Mesothelial cell of epicardium (in vitro differentiated cells): ENCODE measurements at regions not wholly inside any gene's neighbourhood (a gene's known extent, or its start where the extent isn't known, plus 50 kb on each side); places are given as distances from the start of the nearest gene placed in this dataset.

Source experiments
- DNase-seq, 2 experiments: peaks; one replicate each; pipeline ENCODE4 v3.0.0; 2021; ENCODE audit warnings: low spot score in 2 of 2; ENCODE audit not compliant: unreplicated experiment in 2 of 2
- H3K27ac Mint-ChIP-seq: 2 replicates; pipeline ENCODE4 v1.8.0; 2021; ENCODE audit warnings: mixed read lengths
- H3K27me3 Mint-ChIP-seq: 2 replicates; pipeline ENCODE4 v1.8.0; 2021; ENCODE audit warnings: low read depth, mixed read lengths
- H3K36me3 Mint-ChIP-seq: 2 replicates; pipeline ENCODE4 v1.8.0; 2021; ENCODE audit warnings: mixed read lengths
- H3K4me1 Mint-ChIP-seq: 2 replicates; pipeline ENCODE4 v1.8.0; 2021; ENCODE audit warnings: mixed read lengths
- H3K4me3 Mint-ChIP-seq: 2 replicates; pipeline ENCODE4 v1.8.0; 2021; ENCODE audit warnings: mild to moderate bottlenecking, moderate library complexity, mixed read lengths
- H3K9me3 Mint-ChIP-seq: 2 replicates; pipeline ENCODE4 v1.8.0; 2021; ENCODE audit warnings: mixed read lengths
- TF ChIP-seq, protein P1 (sequence below): fragments of 200-600 bp; sonication (generic); IDR thresholded peaks from one replicate; pipeline ENCODE4 v1.5.0; 2021; ENCODE audit warnings: antibody characterized with exemption; ENCODE audit not compliant: unreplicated experiment

GRCh38 chr22:48151641-48152040 is 1389.2 kb downstream of the TBC1D22A start:
- H3K4me1 Mint-ChIP-seq = no peaks in the 10 kb centered on the region
- TF ChIP-seq, protein P1, sequence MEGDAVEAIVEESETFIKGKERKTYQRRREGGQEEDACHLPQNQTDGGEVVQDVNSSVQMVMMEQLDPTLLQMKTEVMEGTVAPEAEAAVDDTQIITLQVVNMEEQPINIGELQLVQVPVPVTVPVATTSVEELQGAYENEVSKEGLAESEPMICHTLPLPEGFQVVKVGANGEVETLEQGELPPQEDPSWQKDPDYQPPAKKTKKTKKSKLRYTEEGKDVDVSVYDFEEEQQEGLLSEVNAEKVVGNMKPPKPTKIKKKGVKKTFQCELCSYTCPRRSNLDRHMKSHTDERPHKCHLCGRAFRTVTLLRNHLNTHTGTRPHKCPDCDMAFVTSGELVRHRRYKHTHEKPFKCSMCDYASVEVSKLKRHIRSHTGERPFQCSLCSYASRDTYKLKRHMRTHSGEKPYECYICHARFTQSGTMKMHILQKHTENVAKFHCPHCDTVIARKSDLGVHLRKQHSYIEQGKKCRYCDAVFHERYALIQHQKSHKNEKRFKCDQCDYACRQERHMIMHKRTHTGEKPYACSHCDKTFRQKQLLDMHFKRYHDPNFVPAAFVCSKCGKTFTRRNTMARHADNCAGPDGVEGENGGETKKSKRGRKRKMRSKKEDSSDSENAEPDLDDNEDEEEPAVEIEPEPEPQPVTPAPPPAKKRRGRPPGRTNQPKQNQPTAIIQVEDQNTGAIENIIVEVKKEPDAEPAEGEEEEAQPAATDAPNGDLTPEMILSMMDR = no peak
- DNase-seq = no peak
- peaks cover 4% of the 10 kb centered on the region for H3K27me3 Mint-ChIP-seq
- no peak overlapping the region for H3K27ac Mint-ChIP-seq
- H3K9me3 Mint-ChIP-seq = no peaks in the 10 kb centered on the region
- H3K36me3 Mint-ChIP-seq = no peaks in the 10 kb centered on the region
- H3K4me3 Mint-ChIP-seq = no peak overlapping the region

GRCh38 chr22:48147831-48148230 is 1385.4 kb downstream of the TBC1D22A start:
- no peak for DNase-seq
- no peak overlapping the region for H3K27ac Mint-ChIP-seq
- H3K36me3 Mint-ChIP-seq = no peaks in the 10 kb centered on the region
- TF ChIP-seq, protein P1 = no peak
- peaks cover 30% of the 10 kb centered on the region for H3K27me3 Mint-ChIP-seq
- no peaks in the 10 kb centered on the region for H3K9me3 Mint-ChIP-seq
- no peaks in the 10 kb centered on the region for H3K4me1 Mint-ChIP-seq
- no peak overlapping the region for H3K4me3 Mint-ChIP-seq

DNA sequence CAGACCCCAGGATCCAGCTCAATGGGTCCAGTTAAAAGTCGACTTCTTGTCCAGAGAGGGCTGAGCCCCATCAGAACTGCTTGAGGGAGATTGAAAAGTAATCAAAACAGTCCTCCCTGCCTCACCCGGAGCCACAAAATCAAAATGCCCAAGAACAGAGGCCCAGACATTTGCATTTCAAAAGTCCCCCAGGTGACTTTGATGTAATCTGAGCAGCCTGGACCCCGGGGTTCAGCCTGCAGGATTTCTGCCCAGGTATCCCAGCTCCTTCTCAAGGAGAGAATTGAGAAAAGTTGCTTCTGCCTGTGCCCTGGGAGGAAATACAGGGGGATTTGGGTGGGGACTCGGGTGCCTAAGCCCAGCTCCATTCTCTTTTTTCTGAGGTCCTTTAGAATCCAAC is 1385.0 kb downstream of the TBC1D22A start:
- no peaks in the 10 kb centered on the region for H3K4me1 Mint-ChIP-seq
- DNase-seq = no peak
- TF ChIP-seq, protein P1 = no peak
- H3K36me3 Mint-ChIP-seq = no peaks in the 10 kb centered on the region
- H3K27ac Mint-ChIP-seq = no peak overlapping the region
- peaks cover 30% of the 10 kb centered on the region for H3K27me3 Mint-ChIP-seq
- no peak overlapping the region for H3K4me3 Mint-ChIP-seq
- H3K9me3 Mint-ChIP-seq = no peaks in the 10 kb centered on the region

DNA sequence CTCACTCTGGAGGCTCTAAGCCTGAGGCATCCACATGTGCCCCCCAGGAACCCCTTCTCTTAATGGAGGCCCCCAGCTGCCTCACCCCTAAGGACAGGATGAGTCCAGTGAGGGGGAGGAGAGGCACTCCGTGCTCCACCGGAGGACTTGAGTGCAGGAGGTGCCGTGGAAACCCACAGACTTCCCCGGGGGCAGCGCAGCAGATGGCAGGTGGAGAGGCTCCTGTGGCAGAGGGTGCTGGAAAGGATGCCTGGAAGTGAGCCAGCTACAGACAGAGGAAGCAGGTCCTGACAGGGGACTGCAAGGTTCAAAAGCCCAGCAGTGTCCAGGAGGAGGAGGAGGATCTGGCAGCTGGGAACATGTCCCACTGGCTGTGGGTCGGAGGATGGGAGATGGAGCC is 1384.0 kb downstream of the TBC1D22A start:
- TF ChIP-seq, protein P1 = no peak
- Mint-ChIP-seq H3K4me1 (no peaks in the 10 kb centered on the region), H3K9me3 (no peaks in the 10 kb centered on the region), H3K4me3 (no peak overlapping the region), H3K27ac (no peak overlapping the region), H3K27me3 (peaks cover 32% of the 10 kb centered on the region), H3K36me3 (no peaks in the 10 kb centered on the region)
- DNase-seq = no peak

DNA sequence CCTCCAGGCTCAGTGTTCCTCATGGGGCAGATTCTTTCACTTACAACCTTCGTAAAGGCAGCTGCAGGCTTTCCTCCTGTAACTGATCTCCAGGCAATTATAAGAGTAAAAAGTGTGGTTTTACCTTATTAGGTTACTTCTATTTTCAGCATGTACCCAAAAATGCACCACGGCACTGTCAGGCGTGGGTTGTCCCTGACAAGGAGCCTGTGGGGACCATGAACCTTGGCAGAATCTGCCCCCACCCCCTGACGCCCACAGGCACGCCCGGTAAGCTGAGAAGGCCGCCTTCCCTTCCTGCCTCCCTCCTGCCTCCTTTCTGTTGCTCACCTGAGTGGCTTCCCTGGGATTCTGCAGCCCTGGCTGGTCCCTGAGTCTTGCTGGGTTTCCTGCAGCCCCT is 1383.3 kb downstream of the TBC1D22A start:
- Mint-ChIP-seq H3K27me3 (peaks cover 32% of the 10 kb centered on the region), H3K36me3 (no peaks in the 10 kb centered on the region), H3K9me3 (no peaks in the 10 kb centered on the region), H3K4me3 (no peak overlapping the region), H3K4me1 (no peaks in the 10 kb centered on the region), H3K27ac (no peak overlapping the region)
- TF ChIP-seq, protein P1 = no peak
- DNase-seq = no peak

- no peak for DNase-seq
- no peaks in the 10 kb centered on the region for H3K9me3 Mint-ChIP-seq
- no peak overlapping the region for H3K27ac Mint-ChIP-seq
- TF ChIP-seq, protein P1 = no peak
- H3K4me3 Mint-ChIP-seq = no peak overlapping the region
- H3K4me1 Mint-ChIP-seq = no peaks in the 10 kb centered on the region
- H3K36me3 Mint-ChIP-seq = no peaks in the 10 kb centered on the region
- peaks cover 32% of the 10 kb centered on the region for H3K27me3 Mint-ChIP-seq
Measured at GRCh38 chr22:48144318-48144717, 1381.9 kb downstream of the TBC1D22A start.
